Progenitor cell of endocrine pancreas (in vitro differentiated cells): ENCODE measurements at regions not wholly inside any gene's neighbourhood (a gene's known extent, or its start where the extent isn't known, plus 50 kb on each side); places are given as distances from the start of the nearest gene placed in this dataset.
"Not testable (repeated sequence)": the region's sequence is repeated elsewhere in the genome, so short reads cannot be mapped to it uniquely, and the experiment has no call there.

ENCODE experiments used
- DNase-seq: peaks from one replicate; pipeline ENCODE4 v3.0.0; 2021; ENCODE audit warnings: low spot score; ENCODE audit not compliant: unreplicated experiment
- H3K27ac Mint-ChIP-seq: 2 replicates; pipeline ENCODE4 v1.8.0; 2021; ENCODE audit warnings: mild to moderate bottlenecking, moderate library complexity, mixed read lengths
- H3K27me3 Mint-ChIP-seq: 2 replicates; pipeline ENCODE4 v1.8.0; 2021; ENCODE audit warnings: mixed read lengths
- H3K36me3 Mint-ChIP-seq: 2 replicates; pipeline ENCODE4 v1.8.0; 2022; ENCODE audit warnings: mixed read lengths; ENCODE audit not compliant: insufficient read depth
- H3K4me1 Mint-ChIP-seq: 2 replicates; pipeline ENCODE4 v1.8.0; 2021; ENCODE audit warnings: low read depth, mixed read lengths
- H3K4me3 Mint-ChIP-seq: 2 replicates; pipeline ENCODE4 v1.8.0; 2021; ENCODE audit warnings: low read depth, mild to moderate bottlenecking, moderate library complexity, mixed read lengths
- H3K9me3 Mint-ChIP-seq: 2 replicates; pipeline ENCODE4 v1.8.0; 2021; ENCODE audit warnings: low read depth, mixed read lengths
- TF ChIP-seq, protein P1 (sequence below): fragments of 200-600 bp; sonication (generic); IDR thresholded peaks from one replicate; pipeline ENCODE4 v1.5.0; 2021; ENCODE audit warnings: antibody characterized with exemption, mild to moderate bottlenecking; ENCODE audit not compliant: unreplicated experiment

- no peaks in the 10 kb centered on the region for H3K9me3 Mint-ChIP-seq
- no peaks in the 10 kb centered on the region for H3K4me1 Mint-ChIP-seq
- TF ChIP-seq, protein P1, sequence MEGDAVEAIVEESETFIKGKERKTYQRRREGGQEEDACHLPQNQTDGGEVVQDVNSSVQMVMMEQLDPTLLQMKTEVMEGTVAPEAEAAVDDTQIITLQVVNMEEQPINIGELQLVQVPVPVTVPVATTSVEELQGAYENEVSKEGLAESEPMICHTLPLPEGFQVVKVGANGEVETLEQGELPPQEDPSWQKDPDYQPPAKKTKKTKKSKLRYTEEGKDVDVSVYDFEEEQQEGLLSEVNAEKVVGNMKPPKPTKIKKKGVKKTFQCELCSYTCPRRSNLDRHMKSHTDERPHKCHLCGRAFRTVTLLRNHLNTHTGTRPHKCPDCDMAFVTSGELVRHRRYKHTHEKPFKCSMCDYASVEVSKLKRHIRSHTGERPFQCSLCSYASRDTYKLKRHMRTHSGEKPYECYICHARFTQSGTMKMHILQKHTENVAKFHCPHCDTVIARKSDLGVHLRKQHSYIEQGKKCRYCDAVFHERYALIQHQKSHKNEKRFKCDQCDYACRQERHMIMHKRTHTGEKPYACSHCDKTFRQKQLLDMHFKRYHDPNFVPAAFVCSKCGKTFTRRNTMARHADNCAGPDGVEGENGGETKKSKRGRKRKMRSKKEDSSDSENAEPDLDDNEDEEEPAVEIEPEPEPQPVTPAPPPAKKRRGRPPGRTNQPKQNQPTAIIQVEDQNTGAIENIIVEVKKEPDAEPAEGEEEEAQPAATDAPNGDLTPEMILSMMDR: no peak
- H3K4me3 Mint-ChIP-seq: no peak overlapping the region
- DNase-seq: no peak
- H3K27ac Mint-ChIP-seq: no peak overlapping the region
- no peaks in the 10 kb centered on the region for H3K36me3 Mint-ChIP-seq
- no peaks in the 10 kb centered on the region for H3K27me3 Mint-ChIP-seq
These were observed 242.1 kb downstream of the RAP2B start for GRCh38 chr3:153404157-153404556.

- H3K4me1 Mint-ChIP-seq, H3K9me3 Mint-ChIP-seq, H3K27ac Mint-ChIP-seq, H3K4me3 Mint-ChIP-seq, H3K27me3 Mint-ChIP-seq, H3K36me3 Mint-ChIP-seq, DNase-seq: not testable (repeated sequence)
These were observed 243.3 kb downstream of the RAP2B start for GRCh38 chr3:153405320-153405719.

GRCh38 chr3:153410517-153410916 is 248.5 kb downstream of the RAP2B start:
- Mint-ChIP-seq H3K36me3 (no peaks in the 10 kb centered on the region), H3K27ac (no peak overlapping the region), H3K9me3 (no peaks in the 10 kb centered on the region), H3K27me3 (no peaks in the 10 kb centered on the region), H3K4me1 (no peaks in the 10 kb centered on the region), H3K4me3 (no peak overlapping the region)
- TF ChIP-seq, protein P1: no peak
- no peak for DNase-seq

DNA sequence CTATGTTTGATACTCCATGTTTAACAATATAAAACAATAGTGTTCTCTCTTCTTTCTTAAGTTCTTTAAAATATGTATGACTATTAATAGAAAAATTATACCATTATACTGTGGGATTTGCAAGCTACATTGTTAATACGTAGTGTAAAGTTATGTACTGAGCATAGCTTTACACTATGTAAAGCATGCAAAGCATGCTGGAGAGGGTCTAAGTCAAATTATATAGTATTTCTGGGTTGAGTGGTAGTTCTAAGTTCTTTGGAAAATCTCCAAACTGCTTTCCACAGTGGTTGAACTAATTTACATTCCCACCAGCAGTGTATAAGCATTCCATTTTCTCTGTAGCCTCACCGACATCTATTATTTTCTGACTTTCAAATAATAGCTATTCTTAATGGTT is 253.0 kb downstream of the RAP2B start:
- Mint-ChIP-seq H3K4me3 (no peak overlapping the region), H3K36me3 (no peaks in the 10 kb centered on the region), H3K27me3 (no peaks in the 10 kb centered on the region), H3K4me1 (no peaks in the 10 kb centered on the region), H3K9me3 (peaks cover 23% of the 10 kb centered on the region), H3K27ac (no peak overlapping the region)
- TF ChIP-seq, protein P1: no peak
- no peak for DNase-seq

- Mint-ChIP-seq H3K4me1 (no peaks in the 10 kb centered on the region), H3K36me3 (no peaks in the 10 kb centered on the region), H3K27me3 (no peaks in the 10 kb centered on the region), H3K27ac (no peak overlapping the region), H3K9me3 (peaks cover 43% of the 10 kb centered on the region), H3K4me3 (no peak overlapping the region)
- TF ChIP-seq, protein P1: no peak
- DNase-seq: no peak
These were observed 260.3 kb downstream of the RAP2B start for GRCh38 chr3:153422314-153422713.

GRCh38 chr3:153423820-153424219 is 261.8 kb downstream of the RAP2B start:
- not testable (repeated sequence) for H3K4me1 Mint-ChIP-seq, H3K27me3 Mint-ChIP-seq, H3K4me3 Mint-ChIP-seq, DNase-seq, H3K36me3 Mint-ChIP-seq, H3K27ac Mint-ChIP-seq
- H3K9me3 Mint-ChIP-seq: peaks cover 37% of the 10 kb centered on the region

- H3K9me3 Mint-ChIP-seq: peaks cover 27% of the 10 kb centered on the region
- TF ChIP-seq, protein P1: no peak
- H3K4me3 Mint-ChIP-seq: no peak overlapping the region
- no peaks in the 10 kb centered on the region for H3K4me1 Mint-ChIP-seq
- H3K36me3 Mint-ChIP-seq: no peaks in the 10 kb centered on the region
- no peak for DNase-seq
- H3K27me3 Mint-ChIP-seq: no peaks in the 10 kb centered on the region
- no peak overlapping the region for H3K27ac Mint-ChIP-seq
These were observed 264.3 kb downstream of the RAP2B start for GRCh38 chr3:153426344-153426743.
